ENCODE measurements at regions not wholly inside any gene's neighbourhood (a gene's known extent, or its start where the extent isn't known, plus 50 kb on each side); places are given as distances from the start of the nearest gene placed in this dataset.

GRCh38 chr13:76745261-76746200 is 140.7 kb downstream of the KCTD12 start:
- Histone ChIP-seq H3K4me3 (no peak overlapping the region), H3K27ac (peak overlapping the region; percentile 38), H3K9me3 (no peaks in the 10 kb centered on the region), H3K36me3 (no peaks in the 10 kb centered on the region), H3K27me3 (no peaks in the 10 kb centered on the region), H3K4me1 (peaks cover 13% of the 10 kb centered on the region)
- DNase-seq = no peak
- ATAC-seq = peak; percentile 74
- no peak for TF ChIP-seq CTCF (IDR thresholded peaks at IDR 0.05)
- intact Hi-C loops (cut with DNase I) = no loop called here

DNA sequence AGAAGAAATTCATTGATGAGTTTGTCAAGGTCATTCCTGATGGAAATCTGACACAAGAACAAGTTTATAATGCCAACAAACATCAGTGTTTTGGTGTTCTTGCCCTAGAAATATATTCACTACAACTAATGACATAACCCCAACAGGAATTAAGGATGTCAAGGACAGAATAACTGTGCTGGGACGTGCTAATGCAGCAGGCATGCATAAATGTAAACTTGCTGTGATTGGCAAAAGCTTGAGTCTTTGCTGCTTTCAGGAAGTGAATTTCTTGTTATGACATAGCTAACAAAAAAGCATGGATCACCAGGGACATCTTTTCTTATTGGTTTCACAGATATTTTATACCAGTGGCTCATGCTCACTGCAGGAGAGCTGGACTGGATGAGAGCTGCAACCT is 144.6 kb downstream of the KCTD12 start:
- Histone ChIP-seq H3K27ac (no peak overlapping the region), H3K4me1 (peaks cover 13% of the 10 kb centered on the region), H3K36me3 (no peaks in the 10 kb centered on the region), H3K27me3 (no peaks in the 10 kb centered on the region), H3K4me3 (no peak overlapping the region), H3K9me3 (no peaks in the 10 kb centered on the region)
- DNase-seq (no peak), ATAC-seq (no peak)
- no peak for TF ChIP-seq CTCF (IDR thresholded peaks at IDR 0.05)
- intact Hi-C loops (cut with DNase I) = no loop called here

GRCh38 chr13:76741046-76741445 is 145.2 kb downstream of the KCTD12 start:
- Histone ChIP-seq H3K27me3 (no peaks in the 10 kb centered on the region), H3K9me3 (no peaks in the 10 kb centered on the region), H3K36me3 (no peaks in the 10 kb centered on the region), H3K4me1 (peaks cover 10% of the 10 kb centered on the region), H3K4me3 (no peak overlapping the region), H3K27ac (no peak overlapping the region)
- DNase-seq (no peak), ATAC-seq (no peak)
- intact Hi-C loops (cut with DNase I) = no loop called here
- TF ChIP-seq CTCF (IDR thresholded peaks at IDR 0.05) = no peak

GRCh38 chr13:76738616-76739015 is 147.6 kb downstream of the KCTD12 start:
- Histone ChIP-seq H3K4me3 (no peak overlapping the region), H3K36me3 (no peaks in the 10 kb centered on the region), H3K9me3 (no peaks in the 10 kb centered on the region), H3K27me3 (no peaks in the 10 kb centered on the region), H3K27ac (no peak overlapping the region), H3K4me1 (no peaks in the 10 kb centered on the region)
- no peak for ATAC-seq
- DNase-seq = no peak
- intact Hi-C loops (cut with DNase I) = no loop called here
- TF ChIP-seq CTCF (IDR thresholded peaks at IDR 0.05) = no peak

- intact Hi-C loops (cut with DNase I) = no loop called here
- H3K36me3 ChIP-seq = no peaks in the 10 kb centered on the region
Measured at GRCh38 chr13:76737526-76737925, 148.7 kb downstream of the KCTD12 start.

More at GRCh38 chr13:76737526-76737925, 148.7 kb downstream of the KCTD12 start:
- no peak for ATAC-seq
- no peaks in the 10 kb centered on the region for H3K27me3 ChIP-seq
- no peak overlapping the region for H3K4me3 ChIP-seq
- no peak overlapping the region for H3K27ac ChIP-seq
- TF ChIP-seq CTCF (IDR thresholded peaks at IDR 0.05) = no peak
- DNase-seq = no peak
- H3K4me1 ChIP-seq = no peaks in the 10 kb centered on the region
- H3K9me3 ChIP-seq = no peaks in the 10 kb centered on the region
